Sigmoid colon (tissue), 4 donors: ENCODE measurements at regions not wholly inside any gene's neighbourhood (a gene's known extent, or its start where the extent isn't known, plus 50 kb on each side); places are given as distances from the start of the nearest gene placed in this dataset.

Experiments
- EP300 ChIP-seq, 4 donors: sonication (generic); formaldehyde crosslinking; IDR thresholded peaks; one replicate each; pipeline ENCODE4 v1.6.1; 2017; ENCODE audit warnings: antibody characterized with exemption in 4 of 4
- POLR2A ChIP-seq, 2 donors: fragments of 450-650 bp; IDR thresholded peaks; one replicate each; pipeline ENCODE4 v1.6.1; 2016; ENCODE audit warnings: antibody characterized with exemption in 2 of 2, mild to moderate bottlenecking in 2 of 2, moderate library complexity in 2 of 2
- POLR2AphosphoS5 ChIP-seq, 4 donors: sonication (generic); formaldehyde crosslinking; IDR thresholded peaks; one replicate each; pipeline ENCODE4 v1.6.1; 2017; ENCODE audit warnings: antibody characterized with exemption in 4 of 4
- TF ChIP-seq, protein P1 (sequence below), 4 experiments: fragments of 450-650 bp in 3 of 4; fragments of 200-600 bp in 1 of 4; IDR thresholded peaks; one replicate each; pipeline ENCODE4 v1.5.1; 2016 to 2019; ENCODE audit warnings: antibody characterized with exemption in 4 of 4, mild to moderate bottlenecking in 3 of 4, moderate library complexity in 2 of 4

GRCh38 chr2:237210763-237211162 lies 125.1 kb downstream of the COPS8 start:
- TF ChIP-seq POLR2A (IDR thresholded peaks at IDR 0.05), result no peak
- TF ChIP-seq, protein P1, sequence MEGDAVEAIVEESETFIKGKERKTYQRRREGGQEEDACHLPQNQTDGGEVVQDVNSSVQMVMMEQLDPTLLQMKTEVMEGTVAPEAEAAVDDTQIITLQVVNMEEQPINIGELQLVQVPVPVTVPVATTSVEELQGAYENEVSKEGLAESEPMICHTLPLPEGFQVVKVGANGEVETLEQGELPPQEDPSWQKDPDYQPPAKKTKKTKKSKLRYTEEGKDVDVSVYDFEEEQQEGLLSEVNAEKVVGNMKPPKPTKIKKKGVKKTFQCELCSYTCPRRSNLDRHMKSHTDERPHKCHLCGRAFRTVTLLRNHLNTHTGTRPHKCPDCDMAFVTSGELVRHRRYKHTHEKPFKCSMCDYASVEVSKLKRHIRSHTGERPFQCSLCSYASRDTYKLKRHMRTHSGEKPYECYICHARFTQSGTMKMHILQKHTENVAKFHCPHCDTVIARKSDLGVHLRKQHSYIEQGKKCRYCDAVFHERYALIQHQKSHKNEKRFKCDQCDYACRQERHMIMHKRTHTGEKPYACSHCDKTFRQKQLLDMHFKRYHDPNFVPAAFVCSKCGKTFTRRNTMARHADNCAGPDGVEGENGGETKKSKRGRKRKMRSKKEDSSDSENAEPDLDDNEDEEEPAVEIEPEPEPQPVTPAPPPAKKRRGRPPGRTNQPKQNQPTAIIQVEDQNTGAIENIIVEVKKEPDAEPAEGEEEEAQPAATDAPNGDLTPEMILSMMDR (IDR thresholded peaks at IDR 0.05), result no peak
- no peak for TF ChIP-seq EP300 (IDR thresholded peaks at IDR 0.05)
- no peak for TF ChIP-seq POLR2AphosphoS5 (IDR thresholded peaks at IDR 0.05)
